Effector CD8-positive, alpha-beta T cell (primary cell): ENCODE measurements at regions not wholly inside any gene's neighbourhood (a gene's known extent, or its start where the extent isn't known, plus 50 kb on each side); places are given as distances from the start of the nearest gene placed in this dataset.
"Not testable (repeated sequence)": the region's sequence is repeated elsewhere in the genome, so short reads cannot be mapped to it uniquely, and the experiment has no call there.

ENCODE experiments used
- DNase-seq: peaks from one replicate; lab custom pipeline; 2025; lab: John Stamatoyannopoulos, UW

DNA sequence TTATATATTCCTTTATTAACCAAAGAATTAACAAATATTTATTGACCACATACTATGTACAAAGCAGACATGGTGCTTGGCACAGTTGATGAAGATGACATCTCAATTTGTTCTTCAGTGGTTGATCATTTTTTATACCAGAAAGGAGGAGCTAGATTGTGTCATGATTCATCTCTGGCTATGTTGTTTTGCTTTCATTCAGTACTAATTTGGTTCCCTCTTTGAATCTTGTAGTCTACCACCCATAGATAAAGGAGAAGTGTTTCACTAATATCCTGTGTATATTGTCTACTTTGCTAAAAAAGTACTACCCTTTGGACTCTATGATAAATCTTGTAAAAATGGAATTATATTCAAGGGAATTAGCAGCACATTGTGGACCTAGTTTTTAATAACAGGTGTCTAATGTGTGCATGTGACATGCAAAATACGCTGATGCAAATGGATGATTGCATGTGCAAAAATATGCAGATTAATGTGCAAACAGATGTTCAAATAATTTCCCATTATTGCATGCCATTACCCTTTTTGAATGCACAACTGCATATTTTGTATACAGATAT is 313.2 kb upstream of the ZEB2 start:
- no peak for DNase-seq

GRCh38 chr2:144832048-144832447 is 312.1 kb upstream of the ZEB2 start:
- DNase-seq: no peak

GRCh38 chr2:144830543-144830942 is 310.6 kb upstream of the ZEB2 start:
- DNase-seq: no peak

DNA sequence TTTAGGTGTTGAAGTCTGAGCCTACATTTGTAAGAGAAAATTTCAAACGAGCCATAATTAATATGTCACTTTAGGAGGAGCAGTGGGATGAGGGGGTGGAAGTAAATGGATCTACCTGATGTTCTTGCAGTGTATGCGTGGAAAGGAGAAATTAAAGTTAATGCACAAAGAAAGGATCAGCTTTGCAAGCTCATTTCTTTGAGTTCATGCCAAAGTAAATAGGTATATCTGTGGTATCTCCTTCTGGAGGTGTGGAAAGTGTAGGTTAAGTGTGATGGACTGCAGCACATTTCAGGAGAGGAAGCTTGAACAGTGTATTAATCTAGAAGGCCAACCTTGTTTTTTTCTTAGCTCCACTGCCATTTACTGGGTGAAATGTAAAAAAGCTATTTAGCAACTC is 307.5 kb upstream of the ZEB2 start:
- DNase-seq: no peak

DNA sequence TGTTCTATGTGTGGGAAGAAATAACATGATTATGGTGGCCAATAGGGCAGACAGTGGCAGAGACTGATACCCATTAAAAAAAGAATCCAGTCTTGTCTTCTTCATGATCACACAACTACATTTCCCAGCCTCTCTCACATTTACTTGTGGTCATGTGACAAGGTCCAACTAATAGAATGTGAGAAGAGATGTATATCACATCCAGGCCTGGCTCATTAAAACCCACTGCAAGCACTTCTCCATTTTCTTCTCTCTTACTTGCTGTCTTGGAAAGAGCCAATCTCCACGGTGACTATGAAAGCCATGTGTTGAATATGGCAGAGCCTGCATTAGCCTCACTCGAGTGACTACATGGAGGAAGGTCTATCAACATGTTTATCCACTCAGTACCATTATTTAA is 306.2 kb upstream of the ZEB2 start:
- DNase-seq: no peak

- no peak for DNase-seq
These were observed 305.6 kb upstream of the ZEB2 start for GRCh38 chr2:144825331-144826020.

DNA sequence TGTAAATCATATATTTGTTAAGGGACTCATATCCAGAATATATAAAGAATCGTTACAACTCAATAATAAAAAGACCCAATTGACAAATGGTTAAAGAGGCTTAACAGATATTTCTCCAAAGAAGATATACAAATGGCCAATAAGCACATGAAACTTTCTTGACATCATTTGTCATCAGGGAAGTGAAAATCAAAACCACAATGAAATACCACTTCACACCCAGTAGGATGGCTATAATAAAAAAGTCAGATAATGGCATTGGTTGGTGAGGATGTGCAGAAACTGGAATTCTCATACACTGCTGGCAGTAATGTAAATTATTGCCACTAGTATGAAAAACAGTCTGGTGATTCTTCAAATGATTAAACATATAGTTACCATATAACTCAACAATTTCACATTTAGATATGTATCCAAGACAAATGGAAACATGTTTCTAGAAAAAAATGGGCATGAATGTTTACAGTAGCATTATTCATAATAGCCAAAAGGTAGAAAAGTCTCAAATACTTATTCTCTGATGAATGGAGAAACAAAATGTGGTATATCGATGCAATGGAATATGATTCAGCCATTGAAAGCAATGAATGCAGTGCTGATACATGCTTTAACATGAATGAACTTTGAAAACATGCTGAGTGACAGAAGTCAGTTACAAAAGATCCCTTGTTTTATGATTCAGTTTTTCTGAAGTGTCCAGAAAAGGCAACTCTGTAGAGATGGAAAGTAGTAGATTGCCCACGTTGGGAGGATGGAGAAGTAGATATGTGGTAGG is 304.6 kb upstream of the ZEB2 start:
- DNase-seq: no peak

GRCh38 chr2:144822966-144823365 is 303.0 kb upstream of the ZEB2 start:
- DNase-seq: no peak

GRCh38 chr2:144812288-144812687 is 292.4 kb upstream of the ZEB2 start:
- no peak for DNase-seq

- DNase-seq: no peak
These were observed 281.8 kb upstream of the ZEB2 start for GRCh38 chr2:144801766-144802165.

DNA sequence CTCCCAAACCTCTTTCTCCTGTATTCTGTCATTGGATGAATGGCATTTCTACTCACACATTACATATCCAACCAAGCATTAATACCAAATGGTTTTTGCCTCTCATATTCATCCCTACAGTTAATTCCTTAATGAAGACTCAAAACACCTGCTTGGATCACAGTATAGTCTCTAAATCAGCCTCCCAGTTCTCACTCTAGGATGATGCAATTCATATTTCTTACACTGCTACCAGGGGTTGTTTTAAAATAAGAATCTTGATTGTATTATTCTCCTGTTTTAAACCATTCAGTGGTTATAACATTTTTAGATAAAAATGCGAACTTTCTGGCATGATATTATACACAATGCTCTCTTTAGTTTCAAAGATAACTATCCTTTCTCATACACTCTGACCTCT is 281.4 kb upstream of the ZEB2 start:
- no peak for DNase-seq

DNA sequence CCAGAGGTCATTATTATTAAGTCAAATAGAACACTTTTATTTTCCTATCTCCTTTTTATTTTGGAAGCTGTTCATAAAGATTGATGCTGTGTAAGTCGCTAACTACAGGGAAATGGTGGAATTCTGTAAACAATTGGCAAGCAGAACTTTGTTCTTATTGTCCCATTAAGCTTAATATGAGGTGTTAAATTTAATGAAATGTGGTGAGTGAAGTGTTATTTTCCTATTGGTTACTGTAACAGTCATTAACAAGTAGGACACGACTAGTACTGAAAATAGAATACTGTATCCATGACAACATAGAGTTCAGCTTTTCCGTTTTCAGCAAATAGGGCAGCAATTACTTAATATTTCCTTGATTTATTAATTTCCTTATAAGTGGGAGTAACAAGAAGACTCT is 279.1 kb upstream of the ZEB2 start:
- DNase-seq: no peak

- DNase-seq: no peak
These were observed 278.1 kb upstream of the ZEB2 start for GRCh38 chr2:144798034-144798433.

- no peak for DNase-seq
These were observed 277.0 kb upstream of the ZEB2 start for GRCh38 chr2:144796936-144797335.

DNA sequence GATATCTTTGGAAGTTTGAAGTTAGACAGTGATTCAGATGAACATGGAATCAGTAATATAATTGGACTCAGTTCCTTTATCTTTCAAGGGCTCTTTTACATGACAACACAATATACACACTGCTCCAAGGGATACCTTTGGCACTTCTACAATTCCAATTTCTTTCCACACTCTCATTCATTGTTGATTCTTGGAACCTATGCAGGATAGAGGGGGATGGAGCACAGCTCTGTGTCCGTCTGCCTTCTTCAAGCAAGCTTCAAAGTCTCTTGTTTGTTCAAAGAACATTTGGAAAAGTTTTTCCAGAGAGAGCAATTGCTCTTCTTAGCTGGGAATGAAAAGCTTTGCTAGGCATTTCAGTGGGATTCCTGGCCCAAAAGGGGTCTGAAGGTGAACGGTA is 276.2 kb upstream of the ZEB2 start:
- DNase-seq: no peak

DNA sequence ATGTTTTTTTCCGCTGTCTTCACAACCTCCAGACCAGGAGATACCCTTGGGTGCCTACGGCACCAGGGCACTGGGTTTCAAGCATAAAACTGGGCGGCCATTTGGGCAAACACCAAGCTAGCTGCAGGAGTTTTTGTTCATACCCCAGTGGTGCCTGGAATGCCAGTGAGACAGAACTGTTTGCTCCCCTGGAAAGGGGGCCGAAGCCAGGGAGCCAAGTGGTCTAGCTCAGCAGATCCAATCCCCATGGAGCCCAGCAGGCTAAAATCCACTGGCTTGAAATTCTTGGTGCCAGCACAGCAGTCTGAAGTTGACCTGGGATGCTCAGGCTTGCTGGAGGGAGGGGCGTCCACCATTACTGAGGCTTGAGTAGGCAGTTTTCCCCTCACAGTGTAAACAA is 265.3 kb upstream of the ZEB2 start:
- no peak for DNase-seq

DNA sequence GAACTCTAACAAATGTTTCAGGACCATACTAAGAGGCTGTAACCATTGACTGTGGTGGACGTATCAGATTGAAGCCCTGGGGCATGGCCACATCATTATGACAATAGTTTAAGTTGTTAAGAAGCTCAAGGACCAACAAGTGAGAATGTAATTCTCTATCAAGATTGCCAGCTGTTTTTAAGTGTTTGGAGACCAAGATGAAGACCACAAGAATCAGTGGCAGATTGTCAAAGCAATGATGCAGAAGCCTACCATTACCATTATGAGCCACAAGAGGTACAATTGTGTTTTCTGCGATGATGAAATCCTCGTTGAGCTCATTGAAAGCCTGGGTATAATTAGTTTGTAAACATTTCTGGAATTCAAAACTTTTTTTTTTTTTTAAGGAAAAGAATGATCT is 261.1 kb upstream of the ZEB2 start:
- DNase-seq: no peak

GRCh38 chr2:144776766-144777165 is 256.8 kb upstream of the ZEB2 start:
- no peak for DNase-seq

GRCh38 chr2:144774809-144775208 is 254.9 kb upstream of the ZEB2 start:
- DNase-seq: no peak

- DNase-seq: no peak
These were observed 251.4 kb upstream of the ZEB2 start for GRCh38 chr2:144771348-144771747.

DNA sequence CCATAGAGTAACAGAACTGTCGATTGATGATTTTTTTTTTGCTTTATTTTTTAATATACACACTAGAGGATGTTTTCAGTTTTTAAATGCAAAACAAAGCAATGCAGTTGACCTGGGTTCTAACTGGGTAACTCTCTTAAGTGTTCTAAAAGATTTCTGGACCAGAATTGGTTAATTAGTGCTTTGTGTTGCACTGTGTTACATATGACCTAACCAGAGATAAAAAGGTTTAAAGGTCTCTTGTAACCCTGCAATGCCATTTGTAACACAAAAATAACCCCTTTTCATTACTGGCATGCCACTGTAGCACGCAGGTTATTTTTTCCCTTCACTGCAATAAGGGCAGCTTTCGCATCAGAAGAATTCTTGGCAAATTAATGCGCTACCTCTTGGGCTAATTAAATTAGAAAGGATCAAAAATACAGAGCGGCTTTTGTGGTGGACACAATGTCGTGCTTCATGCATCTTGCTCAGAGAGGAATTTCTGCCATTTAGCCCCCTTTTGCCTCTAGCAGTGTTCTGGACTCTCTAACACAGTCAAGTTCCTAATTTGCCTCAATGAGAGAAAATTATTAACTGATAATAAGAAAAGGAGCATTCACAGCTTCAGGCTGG is 250.8 kb upstream of the ZEB2 start:
- no peak for DNase-seq

GRCh38 chr2:144760939-144761338 is 241.0 kb upstream of the ZEB2 start:
- not testable (repeated sequence) for DNase-seq

GRCh38 chr2:144759746-144760145 is 239.8 kb upstream of the ZEB2 start:
- no peak for DNase-seq
